ENCODE measurements at regions not wholly inside any gene's neighbourhood (a gene's known extent, or its start where the extent isn't known, plus 50 kb on each side); places are given as distances from the start of the nearest gene placed in this dataset.

- POLR2A ChIA-PET (ENCODE audit: unreplicated experiment) = no interaction called here
- intact Hi-C loops (cut with micrococcal nuclease; ENCODE audit: unreplicated experiment) = no loop called here
- Histone ChIP-seq H2AFZ (no peak overlapping the region), H3K9me3 (ENCODE audit: insufficient read depth, low read depth) (no peaks in the 10 kb centered on the region), H3K36me3 (ENCODE audit: low read depth) (no peaks in the 10 kb centered on the region), H3K79me2 (ENCODE audit: low read depth) (no peaks in the 10 kb centered on the region), H3K27me3 (ENCODE audit: insufficient read depth, low read depth) (peaks cover 16% of the 10 kb centered on the region; the same call in 1 of the 2 replicates), H3F3A (ENCODE audit: insufficient read depth, low read depth) (no peaks in the 10 kb centered on the region), H3K4me3 (no peak overlapping the region), H3K4me1 (replicated peaks; ENCODE audit: insufficient read depth) (no peaks in the 10 kb centered on the region), H4K20me1 (ENCODE audit: insufficient read depth) (0 out of 2 replicates have a peak, but pooled peaks cover 3% of the 10 kb centered on the region), H3K27ac (no peak overlapping the region), H3K9me2 (ENCODE audit: insufficient read depth) (no peaks in the 10 kb centered on the region), H3K4me2 (no peak overlapping the region)
- DNase-seq = no peak
- CTCF ChIA-PET = no interaction called here
- BruUV-seq (replicated peaks) = no TSS peak
- TF ChIP-seq EZH2 (IDR thresholded peaks at IDR 0.05; ENCODE audit: low read depth) (no peak), CTCF (conservative IDR thresholded peaks at IDR 0.05) (no peak)
Measured at GRCh38 chr2:58914733-58915505, 673.8 kb upstream of the FANCL start.

GRCh38 chr2:58913082-58913726 is 672.1 kb upstream of the FANCL start:
- DNase-seq = no peak
- Histone ChIP-seq H3F3A (ENCODE audit: insufficient read depth, low read depth) (no peaks in the 10 kb centered on the region), H3K79me2 (ENCODE audit: low read depth) (no peaks in the 10 kb centered on the region), H3K4me3 (no peak overlapping the region), H4K20me1 (ENCODE audit: insufficient read depth) (0 out of 2 replicates have a peak, but pooled peaks cover 2% of the 10 kb centered on the region), H3K9me3 (ENCODE audit: insufficient read depth, low read depth) (no peaks in the 10 kb centered on the region), H3K27ac (no peak overlapping the region), H3K4me2 (no peak overlapping the region), H2AFZ (no peak overlapping the region), H3K27me3 (ENCODE audit: insufficient read depth, low read depth) (peaks cover 16% of the 10 kb centered on the region; the same call in 1 of the 2 replicates), H3K4me1 (replicated peaks; ENCODE audit: insufficient read depth) (no peaks in the 10 kb centered on the region), H3K36me3 (ENCODE audit: low read depth) (no peaks in the 10 kb centered on the region), H3K9me2 (ENCODE audit: insufficient read depth) (no peaks in the 10 kb centered on the region)
- intact Hi-C loops (cut with micrococcal nuclease; ENCODE audit: unreplicated experiment) = no loop called here
- ChIA-PET CTCF (no interaction called here), POLR2A (ENCODE audit: unreplicated experiment) (no interaction called here)
- no peak for TF ChIP-seq CTCF (conservative IDR thresholded peaks at IDR 0.05)
- TF ChIP-seq EZH2 (IDR thresholded peaks at IDR 0.05; ENCODE audit: low read depth) = no peak
- BruUV-seq (replicated peaks) = no TSS peak

- Histone ChIP-seq H3K4me2 (no peak overlapping the region), H3K4me1 (replicated peaks; ENCODE audit: insufficient read depth) (no peaks in the 10 kb centered on the region)
- POLR2A ChIA-PET (ENCODE audit: unreplicated experiment) = no interaction called here
Measured at GRCh38 chr2:58911877-58912276, 670.8 kb upstream of the FANCL start.

More at GRCh38 chr2:58911877-58912276, 670.8 kb upstream of the FANCL start:
- no peaks in the 10 kb centered on the region for H4K20me1 ChIP-seq (ENCODE audit: insufficient read depth)
- TF ChIP-seq CTCF (conservative IDR thresholded peaks at IDR 0.05) = no peak
- TF ChIP-seq EZH2 (IDR thresholded peaks at IDR 0.05; ENCODE audit: low read depth) = no peak
- no peaks in the 10 kb centered on the region for H3K36me3 ChIP-seq (ENCODE audit: low read depth)
- H3K9me2 ChIP-seq (ENCODE audit: insufficient read depth) = no peaks in the 10 kb centered on the region
- DNase-seq = no peak
- no TSS peak for BruUV-seq (replicated peaks)
- peaks cover 16% of the 10 kb centered on the region; the same call in 1 of the 2 replicates for H3K27me3 ChIP-seq (ENCODE audit: insufficient read depth, low read depth)
- H3K9me3 ChIP-seq (ENCODE audit: insufficient read depth, low read depth) = no peaks in the 10 kb centered on the region
- intact Hi-C loops (cut with micrococcal nuclease; ENCODE audit: unreplicated experiment) = no loop called here
- CTCF ChIA-PET = no interaction called here
- H3K79me2 ChIP-seq (ENCODE audit: low read depth) = no peaks in the 10 kb centered on the region
- H2AFZ ChIP-seq = no peak overlapping the region
- no peak overlapping the region for H3K27ac ChIP-seq
- no peaks in the 10 kb centered on the region for H3F3A ChIP-seq (ENCODE audit: insufficient read depth, low read depth)
- H3K4me3 ChIP-seq = no peak overlapping the region

All from PC-9 (cell line).